WERI-Rb-1 (cell line): ENCODE measurements at regions not wholly inside any gene's neighbourhood (a gene's known extent, or its start where the extent isn't known, plus 50 kb on each side); places are given as distances from the start of the nearest gene placed in this dataset.

Experiments used
- DNase-seq: peaks from one replicate; pipeline ENCODE4 v3.0.0-alpha.2; 2020
- H3K27ac ChIP-seq: fragments of 250-450 bp; sonication (Bioruptor Pico); 2 replicates; pipeline ENCODE4 v1.5.1; 2020; ENCODE audit warnings: mild to moderate bottlenecking, moderate library complexity
- H3K27me3 ChIP-seq: fragments of 250-450 bp; sonication (Bioruptor Pico); 2 replicates; pipeline ENCODE4 v1.5.1; 2021; ENCODE audit warnings: mild to moderate bottlenecking, low read depth, moderate library complexity; ENCODE audit not compliant: insufficient read depth, severe bottlenecking
- H3K36me3 ChIP-seq: fragments of 250-450 bp; sonication (Bioruptor Pico); 2 replicates; pipeline ENCODE4 v1.5.1; 2020; ENCODE audit warnings: mild to moderate bottlenecking, moderate library complexity
- H3K4me3 ChIP-seq: 2 replicates; pipeline ENCODE4 v1.5.1; 2011; ENCODE audit warnings: low read depth, mild to moderate bottlenecking, control low read depth, low read length
- H3K9me3 ChIP-seq: fragments of 250-450 bp; sonication (Bioruptor Pico); 2 replicates; pipeline ENCODE4 v1.5.1; 2021; ENCODE audit warnings: mild to moderate bottlenecking, moderate library complexity; ENCODE audit not compliant: severe bottlenecking
- CTCF ChIP-seq: IDR thresholded peaks from 2 replicates; pipeline ENCODE4 v1.5.1; 2011; ENCODE audit warnings: low read depth, mild to moderate bottlenecking, control low read depth, inconsistent platforms, low read length

- Histone ChIP-seq H3K9me3 (no peaks in the 10 kb centered on the region), H3K4me3 (no peak overlapping the region), H3K36me3 (no peaks in the 10 kb centered on the region), H3K27me3 (peaks cover 9% of the 10 kb centered on the region), H3K27ac (no peak overlapping the region)
- no peak for DNase-seq
- TF ChIP-seq CTCF, result no peak
Observed at GRCh38 chr5:8019719-8020218, 150.8 kb downstream of the MTRR start.

GRCh38 chr5:8020861-8021514 lies 152.0 kb downstream of the MTRR start:
- Histone ChIP-seq H3K27ac (no peak overlapping the region), H3K36me3 (no peaks in the 10 kb centered on the region), H3K4me3 (no peak overlapping the region), H3K27me3 (peaks cover 13% of the 10 kb centered on the region), H3K9me3 (no peaks in the 10 kb centered on the region)
- TF ChIP-seq CTCF, result no peak
- no peak for DNase-seq

- DNase-seq, result no peak
- TF ChIP-seq CTCF, result no peak
- Histone ChIP-seq H3K36me3 (no peaks in the 10 kb centered on the region), H3K9me3 (no peaks in the 10 kb centered on the region), H3K27ac (no peak overlapping the region), H3K27me3 (peaks cover 31% of the 10 kb centered on the region), H3K4me3 (no peak overlapping the region)
Observed at GRCh38 chr5:8028243-8028642, 159.3 kb downstream of the MTRR start.

- no peaks in the 10 kb centered on the region for H3K36me3 ChIP-seq
- H3K27ac ChIP-seq, result no peak overlapping the region
- TF ChIP-seq CTCF, result no peak
- H3K4me3 ChIP-seq, result no peak overlapping the region
- H3K27me3 ChIP-seq, result peaks cover 35% of the 10 kb centered on the region
- no peak for DNase-seq
- H3K9me3 ChIP-seq, result no peaks in the 10 kb centered on the region
Observed at GRCh38 chr5:8033261-8033660, 164.3 kb downstream of the MTRR start.

- no peaks in the 10 kb centered on the region for H3K36me3 ChIP-seq
- H3K27me3 ChIP-seq, result peaks cover 24% of the 10 kb centered on the region
- H3K27ac ChIP-seq, result no peak overlapping the region
- TF ChIP-seq CTCF, result no peak
- no peak overlapping the region for H3K4me3 ChIP-seq
- no peak for DNase-seq
- no peaks in the 10 kb centered on the region for H3K9me3 ChIP-seq
Observed at GRCh38 chr5:8034852-8035251, 165.9 kb downstream of the MTRR start.

GRCh38 chr5:8048920-8049319 lies 180.0 kb downstream of the MTRR start:
- DNase-seq, result no peak
- no peak for TF ChIP-seq CTCF
- H3K27me3 ChIP-seq, result peaks cover 48% of the 10 kb centered on the region
- no peak overlapping the region for H3K27ac ChIP-seq
- H3K36me3 ChIP-seq, result no peaks in the 10 kb centered on the region
- H3K9me3 ChIP-seq, result no peaks in the 10 kb centered on the region
- H3K4me3 ChIP-seq, result no peak overlapping the region
